ENCODE measurements at regions not wholly inside any gene's neighbourhood (a gene's known extent, or its start where the extent isn't known, plus 50 kb on each side); places are given as distances from the start of the nearest gene placed in this dataset.

DNA sequence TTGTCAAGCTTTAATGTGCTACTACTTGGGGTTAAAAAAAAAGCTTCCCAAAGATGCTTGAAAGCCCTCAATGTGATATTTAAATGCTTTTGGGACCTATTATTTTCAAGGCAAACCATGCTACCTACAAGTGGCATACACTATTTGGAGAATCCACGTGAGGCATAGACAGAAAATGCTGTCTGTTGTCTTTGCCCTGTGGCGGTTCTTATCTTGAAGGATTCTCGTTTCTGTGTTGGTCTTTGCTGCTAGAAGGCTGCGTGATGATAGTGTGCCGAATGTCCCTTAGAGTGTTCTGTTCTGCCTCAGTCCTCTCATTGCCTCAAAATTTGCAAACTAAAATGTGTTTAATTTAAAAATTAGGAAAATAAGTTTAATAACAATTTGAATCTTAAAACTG is 356.2 kb upstream of the RARB start:
- no peak overlapping the region for H2BK20ac ChIP-seq (ENCODE audit: low read depth, low read length)
- CTCF ChIA-PET, result no interaction called here
- H4K5ac ChIP-seq (ENCODE audit: low read depth, low read length), result no peak overlapping the region
- H3K4me2 ChIP-seq (ENCODE audit: low read depth, low read length), result no peak overlapping the region
- H3K36me3 ChIP-seq (ENCODE audit: control insufficient read depth, insufficient read depth, low read length), result no peaks in the 10 kb centered on the region
- no peak for ATAC-seq (ENCODE audit: low read depth)
- dilution Hi-C loops (cut with HindIII; ENCODE audit: low sequenced_read_pairs, unreplicated experiment), result no loop called here
- H2AFZ ChIP-seq (replicated peaks; ENCODE audit: low read length, poor library complexity), result no peak overlapping the region
- H2BK5ac ChIP-seq (ENCODE audit: low read depth, low read length, poor library complexity, severe bottlenecking), result no peak overlapping the region
- H3K14ac ChIP-seq (replicated peaks; ENCODE audit: low read depth, low read length), result no peak overlapping the region
- H3K23ac ChIP-seq (ENCODE audit: low read depth, low read length), result no peak overlapping the region
- no peak overlapping the region for H3K9ac ChIP-seq (ENCODE audit: low read depth, low read length)
- in situ Hi-C loops (cut with MboI; ENCODE audit: low sequenced_read_pairs), result no loop called here
- no peak overlapping the region for H2BK15ac ChIP-seq (ENCODE audit: low read depth, low read length)
- no peaks in the 10 kb centered on the region for H3K27me3 ChIP-seq (ENCODE audit: control insufficient read depth, insufficient read depth, low read length)
- H4K91ac ChIP-seq (ENCODE audit: insufficient read depth, low read depth, low read length), result no peak overlapping the region
- BruUV-seq (replicated peaks), result no TSS peak
- H3K9me3 ChIP-seq (ENCODE audit: control insufficient read depth, insufficient read depth, low read length), result peaks cover 4% of the 10 kb centered on the region
- no peak overlapping the region for H3K18ac ChIP-seq (ENCODE audit: low read depth, low read length)
- H3K4me3 ChIP-seq (ENCODE audit: insufficient read depth, low read depth, low read length), result no peak overlapping the region
- POLR2A ChIA-PET (ENCODE audit: unreplicated experiment), result no interaction called here
- TF ChIP-seq NFE2L2 (IDR thresholded peaks at IDR 0.05; ENCODE audit: low read depth, low read length), result no peak
- no peak for TF ChIP-seq MAZ (IDR thresholded peaks at IDR 0.05; ENCODE audit: borderline replicate concordance, low read depth, low read length)
- TF ChIP-seq CEBPB (IDR thresholded peaks at IDR 0.05; ENCODE audit: low read depth, low read length), result no peak
- TF ChIP-seq POLR2A (IDR thresholded peaks at IDR 0.05; ENCODE audit: low read depth, low read length), result no peak
- no peak for TF ChIP-seq BHLHE40 (IDR thresholded peaks at IDR 0.05; ENCODE audit: low read depth, low read length)
- no peak for TF ChIP-seq SMC3 (IDR thresholded peaks at IDR 0.05; ENCODE audit: low read depth, low read length)
- TF ChIP-seq MAFK (IDR thresholded peaks at IDR 0.05; ENCODE audit: low read depth, low read length), result no peak
- TF ChIP-seq RCOR1 (IDR thresholded peaks at IDR 0.05; ENCODE audit: insufficient replicate concordance, low read length), result no peak
- TF ChIP-seq ELK1 (IDR thresholded peaks at IDR 0.05; ENCODE audit: borderline replicate concordance, low read depth, low read length), result no peak
- no peak for TF ChIP-seq CTCF (conservative IDR thresholded peaks at IDR 0.05; ENCODE audit: low read depth, low read length)
- no peak for TF ChIP-seq RFX5 (IDR thresholded peaks at IDR 0.05; ENCODE audit: low read depth, low read length)
- no peak for TF ChIP-seq MXI1 (IDR thresholded peaks at IDR 0.05; ENCODE audit: borderline replicate concordance, low read depth, low read length)
- TF ChIP-seq, protein P1, sequence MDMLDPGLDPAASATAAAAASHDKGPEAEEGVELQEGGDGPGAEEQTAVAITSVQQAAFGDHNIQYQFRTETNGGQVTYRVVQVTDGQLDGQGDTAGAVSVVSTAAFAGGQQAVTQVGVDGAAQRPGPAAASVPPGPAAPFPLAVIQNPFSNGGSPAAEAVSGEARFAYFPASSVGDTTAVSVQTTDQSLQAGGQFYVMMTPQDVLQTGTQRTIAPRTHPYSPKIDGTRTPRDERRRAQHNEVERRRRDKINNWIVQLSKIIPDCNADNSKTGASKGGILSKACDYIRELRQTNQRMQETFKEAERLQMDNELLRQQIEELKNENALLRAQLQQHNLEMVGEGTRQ (IDR thresholded peaks at IDR 0.05; ENCODE audit: low read depth, low read length), result no peak
- TF ChIP-seq CHD1 (IDR thresholded peaks at IDR 0.05; ENCODE audit: low read depth, low read length), result no peak
- no peak for TF ChIP-seq RAD21 (IDR thresholded peaks at IDR 0.05; ENCODE audit: low read length)
- TF ChIP-seq FOS (IDR thresholded peaks at IDR 0.05; ENCODE audit: low read depth, low read length), result no peak
- no peaks in the 10 kb centered on the region for H4K20me1 ChIP-seq (ENCODE audit: insufficient read depth, low read length)
- no peaks in the 10 kb centered on the region for H3K9me1 ChIP-seq (ENCODE audit: insufficient read depth, low read length)
- no peak overlapping the region for H2AK5ac ChIP-seq (ENCODE audit: low read depth, low read length)
- no peaks in the 10 kb centered on the region for H3K79me1 ChIP-seq (ENCODE audit: low read depth in 1 of 2, low read length in 2 of 2)
- WGBS, 2 experiments (ENCODE audit: extremely low coverage in 2 of 2, insufficient read length in 1 of 2), result 45% methylated on average over 3 of the region's 5 CpGs; no CpG with 5 or more reads in 1 of the 2 experiments
- H3K56ac ChIP-seq (ENCODE audit: extremely low read depth, insufficient read depth, low read length), result no peak overlapping the region
- H3K4me1 ChIP-seq (ENCODE audit: control insufficient read depth, insufficient read depth, low read length), result no peaks in the 10 kb centered on the region
- H4K8ac ChIP-seq (ENCODE audit: low read depth in 2 of 2, low read length in 2 of 2), result no peak overlapping the region
- intact Hi-C loops (cut with micrococcal nuclease), result no loop called here
- no peak overlapping the region for H2BK120ac ChIP-seq (ENCODE audit: low read depth, low read length)
- no peak for DNase-seq
- no peak overlapping the region for H2AK9ac ChIP-seq (replicated peaks; ENCODE audit: low read depth, low read length, poor library complexity)
- H3K4ac ChIP-seq (ENCODE audit: low read depth, low read length), result no peak overlapping the region
- no peak overlapping the region for H3K27ac ChIP-seq (ENCODE audit: insufficient read depth, low read length)
